CD14-positive monocyte (primary cell): ENCODE measurements at regions not wholly inside any gene's neighbourhood (a gene's known extent, or its start where the extent isn't known, plus 50 kb on each side); places are given as distances from the start of the nearest gene placed in this dataset.
A peak's percentile ranks its signal among the peaks of the same experiment; 100 is the strongest.

Source experiments
- DNase-seq, 3 donors: peaks; one replicate each; pipeline ENCODE4 v3.0.0-alpha.2; 2011 to 2022
- H2AFZ ChIP-seq: 2 replicates; pipeline ENCODE4 v1.6.0; 2012; ENCODE audit warnings: mild to moderate bottlenecking, low read depth, low read length, inconsistent platforms; ENCODE audit not compliant: insufficient read depth, poor library complexity, severe bottlenecking
- H3K27ac ChIP-seq, 2 donors: 1 replicate in 1 of 2; 2 replicates in 1 of 2; pipeline ENCODE4 v1.5.1; 2012 to 2013; ENCODE audit warnings: low read length in 2 of 2, control low read depth in 1 of 2, inconsistent platforms in 1 of 2, low read depth in 1 of 2, mild to moderate bottlenecking in 1 of 2
- H3K27me3 ChIP-seq, 2 donors: one replicate each; pipeline versions ENCODE4 v1.6.0 to v1.6.1; 2011 to 2013; ENCODE audit warnings: low read length in 2 of 2; ENCODE audit not compliant: control insufficient read depth in 2 of 2, insufficient read depth in 2 of 2
- H3K36me3 ChIP-seq, 2 donors: replicated peaks in 1 of 2; 1 replicate in 1 of 2; 2 replicates in 1 of 2; pipeline versions ENCODE4 v1.5.1 to v1.6.1; 2012 to 2013; ENCODE audit warnings: low read length in 2 of 2, control low read depth in 1 of 2, inconsistent platforms in 1 of 2, mild to moderate bottlenecking in 1 of 2; ENCODE audit not compliant: insufficient read depth in 2 of 2, control insufficient read depth in 1 of 2
- H3K4me1 ChIP-seq, 2 donors: 1 replicate in 1 of 2; 2 replicates in 1 of 2; pipeline versions ENCODE4 v1.5.1 to v1.6.1; 2012 to 2013; ENCODE audit warnings: low read length in 2 of 2, control low read depth in 1 of 2, inconsistent platforms in 1 of 2, mild to moderate bottlenecking in 1 of 2, moderate library complexity in 1 of 2; ENCODE audit not compliant: insufficient read depth in 2 of 2, control insufficient read depth in 1 of 2
- H3K4me2 ChIP-seq: replicated peaks from 2 replicates; pipeline ENCODE3; 2012; ENCODE audit warnings: low read length, moderate library complexity, mild to moderate bottlenecking; ENCODE audit not compliant: poor library complexity, severe bottlenecking; ENCODE audit errors: extremely low read depth
- H3K4me3 ChIP-seq, 3 experiments: fragments of 200-600 bp in 1 of 3; sonication (generic) in 1 of 3; replicated peaks in 1 of 3; 1 replicate in 2 of 3; 2 replicates in 1 of 3; pipeline ENCODE4 v1.5.1; 2011 to 2013; ENCODE audit warnings: low read length in 3 of 3, mild to moderate bottlenecking in 3 of 3, control low read depth in 2 of 3, low read depth in 2 of 3, inconsistent platforms in 1 of 3, moderate library complexity in 1 of 3
- H3K79me2 ChIP-seq: 2 replicates; pipeline ENCODE4 v1.6.0; 2012; ENCODE audit warnings: mild to moderate bottlenecking, control low read depth, inconsistent platforms, low read length, moderate library complexity; ENCODE audit not compliant: insufficient read depth
- H3K9ac ChIP-seq: 2 replicates; pipeline ENCODE4 v1.6.0; 2017; ENCODE audit warnings: low read length, mild to moderate bottlenecking; ENCODE audit not compliant: insufficient read depth, poor library complexity, severe bottlenecking
- H3K9me3 ChIP-seq, 2 donors: replicated peaks in 1 of 2; 1 replicate in 1 of 2; 2 replicates in 1 of 2; pipeline versions ENCODE4 v1.5.1 to v1.6.1; 2012 to 2013; ENCODE audit warnings: low read length in 2 of 2, control low read depth in 1 of 2; ENCODE audit not compliant: control insufficient read depth in 1 of 2, insufficient read depth in 1 of 2
- H4K20me1 ChIP-seq: 2 replicates; pipeline ENCODE4 v1.6.0; 2012; ENCODE audit warnings: mild to moderate bottlenecking, low read length, control low read depth, moderate library complexity; ENCODE audit not compliant: insufficient read depth
- H3K27ac Mint-ChIP-seq, 7 donors: one replicate each; pipeline ENCODE4 v1.8.0; 2020; ENCODE audit warnings: mild to moderate bottlenecking in 7 of 7, mixed read lengths in 7 of 7, moderate library complexity in 6 of 7, inconsistent platforms in 2 of 7
- H3K27me3 Mint-ChIP-seq, 3 donors: one replicate each; pipeline ENCODE4 v1.8.0; 2021 to 2022; ENCODE audit warnings: low read depth in 3 of 3, mild to moderate bottlenecking in 3 of 3, mixed read lengths in 3 of 3, moderate library complexity in 3 of 3, inconsistent platforms in 1 of 3
- H3K36me3 Mint-ChIP-seq, 2 donors: one replicate each; pipeline ENCODE4 v1.8.0; 2020; ENCODE audit warnings: mixed read lengths in 2 of 2, inconsistent platforms in 1 of 2, mild to moderate bottlenecking in 1 of 2
- H3K4me1 Mint-ChIP-seq: one replicate; pipeline ENCODE4 v1.8.0; 2020; ENCODE audit warnings: mild to moderate bottlenecking, mixed read lengths
- H3K4me3 Mint-ChIP-seq, 2 donors: one replicate each; pipeline ENCODE4 v1.8.0; 2020; ENCODE audit warnings: mild to moderate bottlenecking in 2 of 2, mixed read lengths in 2 of 2, moderate library complexity in 1 of 2
- H3K9me3 Mint-ChIP-seq, 7 donors: one replicate each; pipeline ENCODE4 v1.8.0; 2020 to 2022; ENCODE audit warnings: mixed read lengths in 7 of 7, mild to moderate bottlenecking in 6 of 7, moderate library complexity in 6 of 7, inconsistent platforms in 2 of 7
- WGBS: methylation state at CpG from one replicate; pipeline ENCODE4 v1.1.5; 2013; ENCODE audit warnings: missing lambda C conversion rate; ENCODE audit not compliant: insufficient coverage; 5-methylcytosine and 5-hydroxymethylcytosine counted together
- intact Hi-C, 2 donors: fragments of 100-400 bp; cut with micrococcal nuclease; formaldehyde crosslinking; loops; one replicate each; pipeline versions ENCODE4 v1.15.0 to v1.15.1; 2023
- TF ChIP-seq, protein P1 (sequence below): fragments of 200-600 bp; IDR thresholded peaks from one replicate; pipeline ENCODE4 v1.8.0; 2022; ENCODE audit warnings: antibody characterized with exemption, mild to moderate bottlenecking

DNA sequence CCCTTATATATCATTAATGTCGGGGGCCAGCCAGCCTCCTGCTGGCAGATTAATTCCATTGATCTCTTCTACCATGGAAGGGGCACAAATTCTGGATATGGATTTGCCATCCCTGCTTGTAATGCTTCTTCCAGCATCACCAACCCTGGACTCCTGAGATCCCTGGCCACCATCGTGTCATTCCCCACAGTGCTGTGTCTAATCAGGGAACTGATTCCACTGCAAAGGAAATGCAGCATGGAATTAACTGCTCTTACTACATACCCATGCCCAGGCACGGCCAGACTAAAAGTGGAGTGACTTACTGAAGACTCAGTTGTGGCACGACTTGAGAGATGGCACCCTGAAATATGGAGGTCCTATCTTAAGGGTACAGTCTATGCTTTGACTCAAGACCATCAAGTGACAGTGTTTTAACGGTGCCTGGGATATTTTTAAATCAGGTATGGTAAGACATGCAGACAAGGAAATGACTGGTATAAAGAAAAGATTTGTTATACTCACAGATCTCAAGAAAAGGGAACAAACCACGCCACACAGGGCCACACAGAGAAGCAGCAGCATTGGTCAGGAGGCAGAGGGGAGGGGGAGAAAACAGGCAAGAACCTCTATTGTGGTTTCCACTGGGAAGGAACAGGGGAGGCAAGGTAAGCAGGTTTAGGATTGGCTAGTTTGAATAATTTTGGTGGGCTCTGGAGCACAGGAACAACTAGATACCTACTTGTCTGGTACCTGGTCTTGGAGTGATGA, 65.1 kb downstream of the IGLL5 start:
- Mint-ChIP-seq H3K9me3 (peaks cover 0 to 1% (median 0%) of the 10 kb centered on the region in 7 donors), H3K4me3 (no peak overlapping the region), H3K36me3 (no peaks in the 10 kb centered on the region), H3K27me3 (peaks cover 0 to 7% (median 3%) of the 10 kb centered on the region in 3 donors), H3K27ac (peak overlapping the region in 5 of 7 donors; percentile 7 to 78 (median 58)), H3K4me1 (peaks cover 55% of the 10 kb centered on the region)
- intact Hi-C loops, result loop anchor here (10.0 kb wide), 2 partner anchors 332 to 488 kb away; no protein-coding TSS in a partner anchor
- no peak for DNase-seq
- no peaks in the 10 kb centered on the region for H4K20me1 ChIP-seq
- no peak overlapping the region for H3K9ac ChIP-seq
- H3K36me3 ChIP-seq, result no peaks in the 10 kb centered on the region
- H3K4me2 ChIP-seq, result no peak overlapping the region
- 57% methylated on average over 3 of the region's 6 CpGs for WGBS
- no peaks in the 10 kb centered on the region for H3K79me2 ChIP-seq
- peak overlapping the region in 1 of 2 donors; percentile 11 for H3K27ac ChIP-seq
- H3K4me3 ChIP-seq, result no peak overlapping the region
- no peaks in the 10 kb centered on the region for H3K9me3 ChIP-seq
- no peaks in the 10 kb centered on the region for H3K27me3 ChIP-seq
- H3K4me1 ChIP-seq, result peaks cover 59 to 67% of the 10 kb centered on the region in 2 donors
- TF ChIP-seq, protein P1, sequence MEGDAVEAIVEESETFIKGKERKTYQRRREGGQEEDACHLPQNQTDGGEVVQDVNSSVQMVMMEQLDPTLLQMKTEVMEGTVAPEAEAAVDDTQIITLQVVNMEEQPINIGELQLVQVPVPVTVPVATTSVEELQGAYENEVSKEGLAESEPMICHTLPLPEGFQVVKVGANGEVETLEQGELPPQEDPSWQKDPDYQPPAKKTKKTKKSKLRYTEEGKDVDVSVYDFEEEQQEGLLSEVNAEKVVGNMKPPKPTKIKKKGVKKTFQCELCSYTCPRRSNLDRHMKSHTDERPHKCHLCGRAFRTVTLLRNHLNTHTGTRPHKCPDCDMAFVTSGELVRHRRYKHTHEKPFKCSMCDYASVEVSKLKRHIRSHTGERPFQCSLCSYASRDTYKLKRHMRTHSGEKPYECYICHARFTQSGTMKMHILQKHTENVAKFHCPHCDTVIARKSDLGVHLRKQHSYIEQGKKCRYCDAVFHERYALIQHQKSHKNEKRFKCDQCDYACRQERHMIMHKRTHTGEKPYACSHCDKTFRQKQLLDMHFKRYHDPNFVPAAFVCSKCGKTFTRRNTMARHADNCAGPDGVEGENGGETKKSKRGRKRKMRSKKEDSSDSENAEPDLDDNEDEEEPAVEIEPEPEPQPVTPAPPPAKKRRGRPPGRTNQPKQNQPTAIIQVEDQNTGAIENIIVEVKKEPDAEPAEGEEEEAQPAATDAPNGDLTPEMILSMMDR, result no peak
- no peak overlapping the region for H2AFZ ChIP-seq

DNA sequence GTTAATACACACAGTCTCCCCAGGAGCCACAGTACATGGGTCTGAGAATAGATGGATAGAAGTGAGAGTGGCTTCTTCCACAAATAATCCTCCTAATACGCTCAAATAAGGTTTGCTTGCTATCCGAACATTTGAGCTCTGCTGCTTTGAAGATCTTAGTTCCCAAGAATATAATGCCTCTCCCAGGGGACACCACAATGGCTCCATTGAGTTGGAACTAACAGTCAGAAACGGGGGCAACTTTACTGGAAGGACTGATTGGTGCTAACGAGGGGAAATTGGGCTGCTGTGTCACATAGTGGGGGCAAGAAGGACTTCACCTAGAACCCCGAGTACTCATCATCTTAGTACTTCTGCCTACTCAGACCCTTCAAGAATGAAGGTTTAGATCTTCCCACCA, 66.2 kb downstream of the IGLL5 start:
- TF ChIP-seq, protein P1, result no peak

More for the DNA sequence above, 66.2 kb downstream of the IGLL5 start:
- H3K9me3 Mint-ChIP-seq, result peaks cover 0 to 1% (median 0%) of the 10 kb centered on the region in 7 donors
- H3K4me1 Mint-ChIP-seq, result peaks cover 44% of the 10 kb centered on the region
- no peaks in the 10 kb centered on the region for H4K20me1 ChIP-seq
- H3K36me3 Mint-ChIP-seq, result no peaks in the 10 kb centered on the region
- H3K4me1 ChIP-seq, result peaks cover 48 to 56% of the 10 kb centered on the region in 2 donors
- DNase-seq, result no peak
- H3K27ac ChIP-seq, result no peak overlapping the region
- H3K27me3 ChIP-seq, result no peaks in the 10 kb centered on the region
- H3K9ac ChIP-seq, result no peak overlapping the region
- H3K27ac Mint-ChIP-seq, result no peak overlapping the region
- 90% methylated on average over 2 of the region's 5 CpGs for WGBS
- no peak overlapping the region for H3K4me2 ChIP-seq
- intact Hi-C loops, result loop anchor here (2.0 to 10.0 kb wide), 4 partner anchors 105 to 489 kb away; no protein-coding TSS in a partner anchor
- no peaks in the 10 kb centered on the region for H3K36me3 ChIP-seq
- peaks cover 0 to 9% (median 3%) of the 10 kb centered on the region in 3 donors for H3K27me3 Mint-ChIP-seq
- H3K4me3 Mint-ChIP-seq, result no peak overlapping the region
- no peak overlapping the region for H2AFZ ChIP-seq
- no peaks in the 10 kb centered on the region for H3K79me2 ChIP-seq
- no peak overlapping the region for H3K4me3 ChIP-seq
- H3K9me3 ChIP-seq, result no peaks in the 10 kb centered on the region
